HCT116 (cell line): ENCODE measurements at regions not wholly inside any gene's neighbourhood (a gene's known extent, or its start where the extent isn't known, plus 50 kb on each side); places are given as distances from the start of the nearest gene placed in this dataset.

Experiments
- ATAC-seq: fragments of 200-7000 bp; cut with Tn5 transposase; 2 replicates; pipeline ENCODE4 v1.9.1; 2020; ENCODE audit warnings: mild to moderate bottlenecking, moderate library complexity
- BruUV-seq: library from RNA; stranded (reverse); fragments of 400-500 nt; replicated peaks from 2 replicates; lab custom pipeline; 2021; lab: Mats Ljungman, UMichigan
- CTCF ChIA-PET: fragments of 300-600 bp; sonication (Branson Sonifier 250); formaldehyde crosslinking; loops from one replicate; lab custom pipeline; 2021; ENCODE audit warnings: antibody characterized with exemption; lab: Charles Lee
- POLR2A ChIA-PET: fragments of 300-600, 350-600 bp; sonication (Branson Sonifier 250); formaldehyde crosslinking; loops from one replicate; lab custom pipeline; 2021; ENCODE audit warnings: antibody characterized with exemption; lab: Charles Lee
- RAD21 ChIA-PET, 2 experiments: fragments of 300-600 bp; sonication (Branson Sonifier 250); formaldehyde crosslinking; loops; one replicate each; lab custom pipeline; 2023; ENCODE audit warnings: low total read pairs in 2 of 2; ENCODE audit not compliant: uncharacterized antibody in 2 of 2, unreplicated experiment in 2 of 2, low non-redundant PET in 1 of 2; lab: Charles Lee
- DNase-seq: peaks from one replicate; pipeline ENCODE4 v3.0.0-alpha.2; 2010; ENCODE audit warnings: low read depth, low spot score
- H2AFZ ChIP-seq: fragments of 200-600 bp; shearing (Covaris generic), sonication (generic); 2 replicates; pipeline ENCODE4 v1.6.1; 2017; ENCODE audit warnings: low read depth, mixed run types, mixed read lengths, antibody characterized with exemption, low read length; ENCODE audit not compliant: poor library complexity, severe bottlenecking
- H3K27ac ChIP-seq: 2 replicates; pipeline ENCODE4 v1.5.1; 2012; ENCODE audit warnings: low read depth, low read length
- H3K27me3 ChIP-seq: fragments of 200-600 bp; sonication (generic); 2 replicates; pipeline ENCODE4 v1.6.1; 2016; ENCODE audit warnings: mixed run types, low read length, mixed read lengths; ENCODE audit not compliant: insufficient read depth
- H3K36me3 ChIP-seq, 2 experiments: fragments of 200-500 bp in 1 of 2; fragments of 200-600 bp in 1 of 2; sonication (Bioruptor generic) in 1 of 2; sonication (generic) in 1 of 2; 2 replicates each; pipeline versions ENCODE4 v1.5.1 to v1.6.1; 2014 to 2016; ENCODE audit warnings: low read length in 2 of 2, inconsistent platforms in 1 of 2, mixed read lengths in 1 of 2, mixed run types in 1 of 2; ENCODE audit not compliant: insufficient read depth in 2 of 2, control insufficient read depth in 1 of 2
- H3K4me1 ChIP-seq, 2 experiments: fragments of 200-600 bp in 1 of 2; sonication (generic) in 1 of 2; 2 replicates each; pipeline versions ENCODE4 v1.5.1 to v1.6.1; 2012 to 2017; ENCODE audit warnings: low read length in 2 of 2, inconsistent platforms in 1 of 2, mild to moderate bottlenecking in 1 of 2, mixed read lengths in 1 of 2, mixed run types in 1 of 2, moderate library complexity in 1 of 2; ENCODE audit not compliant: insufficient read depth in 2 of 2, control insufficient read depth in 1 of 2
- H3K4me2 ChIP-seq: fragments of 200-600 bp; sonication (generic); 2 replicates; pipeline ENCODE4 v1.6.1; 2017; ENCODE audit warnings: mixed run types, low read length, mixed read lengths
- H3K4me3 ChIP-seq, 2 experiments: fragments of 200-600 bp in 1 of 2; sonication (generic) in 1 of 2; replicated peaks in 1 of 2; 2 replicates each; pipeline ENCODE4 v1.5.1; 2011 to 2016; ENCODE audit warnings: low read length in 2 of 2, control low read depth in 1 of 2, low read depth in 1 of 2, mild to moderate bottlenecking in 1 of 2, mixed read lengths in 1 of 2, mixed run types in 1 of 2
- H3K79me2 ChIP-seq: fragments of 200-600 bp; sonication (generic); 2 replicates; pipeline ENCODE4 v1.6.1; 2017; ENCODE audit warnings: mild to moderate bottlenecking, mixed run types, low read length, moderate library complexity, mixed read lengths; ENCODE audit not compliant: insufficient read depth
- H3K9ac ChIP-seq: fragments of 200-600 bp; sonication (generic); 2 replicates; pipeline ENCODE4 v1.6.1; 2016; ENCODE audit warnings: low read length, mixed read lengths
- H3K9me2 ChIP-seq: fragments of 200-600 bp; sonication (generic), shearing (Covaris generic); 2 replicates; pipeline ENCODE4 v1.6.1; 2017; ENCODE audit warnings: mixed run types, mild to moderate bottlenecking, moderate library complexity; ENCODE audit not compliant: insufficient read depth
- H3K9me3 ChIP-seq, 2 experiments: fragments of 200-500 bp in 1 of 2; fragments of 200-600 bp in 1 of 2; sonication (Bioruptor generic) in 1 of 2; sonication (generic) in 1 of 2; 2 replicates each; pipeline ENCODE4 v1.6.1; 2014 to 2017; ENCODE audit warnings: low read length in 2 of 2, mixed read lengths in 2 of 2, inconsistent platforms in 1 of 2, low read depth in 1 of 2, mild to moderate bottlenecking in 1 of 2, mixed run types in 1 of 2, moderate library complexity in 1 of 2; ENCODE audit not compliant: control insufficient read depth in 1 of 2, insufficient read depth in 1 of 2
- H4K20me1 ChIP-seq: fragments of 200-600 bp; sonication (generic), shearing (Covaris generic); 2 replicates; pipeline ENCODE4 v1.6.1; 2017; ENCODE audit warnings: mixed run types, mild to moderate bottlenecking, moderate library complexity; ENCODE audit not compliant: insufficient read depth
- ATF3 ChIP-seq: IDR thresholded peaks from 2 replicates; pipeline ENCODE4 v1.6.1; 2012
- CEBPB ChIP-seq: IDR thresholded peaks from 2 replicates; pipeline ENCODE4 v1.6.1; 2012; ENCODE audit warnings: low read depth
- EGR1 ChIP-seq: IDR thresholded peaks from 2 replicates; pipeline ENCODE4 v1.6.1; 2012; ENCODE audit warnings: low read depth
- ELF1 ChIP-seq: IDR thresholded peaks from 2 replicates; pipeline ENCODE4 v1.6.1; 2012; ENCODE audit warnings: low read depth, borderline replicate concordance
- EZH2 ChIP-seq: fragments of 200-600 bp; sonication (generic); IDR thresholded peaks from 2 replicates; pipeline ENCODE4 v1.6.1; 2017; ENCODE audit warnings: antibody characterized with exemption, mixed run types
- EZH2phosphoT487 ChIP-seq: fragments of 200-600 bp; IDR thresholded peaks from 2 replicates; pipeline ENCODE4 v1.6.1; 2018; ENCODE audit warnings: antibody characterized with exemption, borderline replicate concordance
- JUND ChIP-seq: IDR thresholded peaks from 2 replicates; pipeline ENCODE4 v1.6.1; 2012
- POLR2A ChIP-seq: IDR thresholded peaks from 2 replicates; pipeline ENCODE4 v1.7.0; 2011; ENCODE audit warnings: borderline replicate concordance; ENCODE audit not compliant: insufficient read depth, insufficient read length; ENCODE audit errors: extremely low read depth
- RAD21 ChIP-seq: IDR thresholded peaks from 2 replicates; pipeline ENCODE4 v1.6.1; 2012; ENCODE audit warnings: low read depth, mild to moderate bottlenecking
- SIN3A ChIP-seq: IDR thresholded peaks from 2 replicates; pipeline ENCODE4 v1.6.1; 2012; ENCODE audit warnings: low read depth
- SP1 ChIP-seq: IDR thresholded peaks from 2 replicates; pipeline ENCODE4 v1.6.1; 2012; ENCODE audit warnings: low read depth
- SRF ChIP-seq: IDR thresholded peaks from 2 replicates; pipeline ENCODE4 v1.6.1; 2012; ENCODE audit warnings: low read depth
- TCF7L2 ChIP-seq: IDR thresholded peaks from 2 replicates; pipeline ENCODE4 v1.7.0; 2011; ENCODE audit warnings: borderline replicate concordance, inconsistent platforms; ENCODE audit not compliant: insufficient read depth, insufficient read length; ENCODE audit errors: extremely low read depth
- ZBTB33 ChIP-seq: IDR thresholded peaks from 2 replicates; pipeline ENCODE4 v1.6.1; 2011; ENCODE audit warnings: mild to moderate bottlenecking, low read length, moderate library complexity; ENCODE audit not compliant: insufficient replicate concordance; ENCODE audit errors: extremely low read depth
- intact Hi-C: fragments of 100-400 bp; cut with micrococcal nuclease; formaldehyde crosslinking; loops from 2 replicates; pipeline ENCODE4 v1.10.0; 2022
- TF ChIP-seq, protein P1 (sequence below): IDR thresholded peaks from 2 replicates; pipeline ENCODE4 v1.6.1; 2012; ENCODE audit warnings: low read depth

GRCh38 chrX:9235722-9236121 is 201.8 kb upstream of the FAM9B start:
- H3K4me3 ChIP-seq: no peak overlapping the region
- H3K9ac ChIP-seq: no peak overlapping the region
- TF ChIP-seq ATF3: no peak
- TF ChIP-seq TCF7L2: no peak
- TF ChIP-seq SP1: no peak
- TF ChIP-seq SRF: no peak
- no peak for TF ChIP-seq ELF1
- TF ChIP-seq JUND: no peak
- no peak for TF ChIP-seq EZH2
- TF ChIP-seq SIN3A: no peak
- no peak for TF ChIP-seq CEBPB
- no peak for TF ChIP-seq EGR1
- TF ChIP-seq RAD21: no peak
- no peak for TF ChIP-seq EZH2phosphoT487
- no peak for TF ChIP-seq POLR2A
- no peak for TF ChIP-seq ZBTB33
- TF ChIP-seq, protein P1, sequence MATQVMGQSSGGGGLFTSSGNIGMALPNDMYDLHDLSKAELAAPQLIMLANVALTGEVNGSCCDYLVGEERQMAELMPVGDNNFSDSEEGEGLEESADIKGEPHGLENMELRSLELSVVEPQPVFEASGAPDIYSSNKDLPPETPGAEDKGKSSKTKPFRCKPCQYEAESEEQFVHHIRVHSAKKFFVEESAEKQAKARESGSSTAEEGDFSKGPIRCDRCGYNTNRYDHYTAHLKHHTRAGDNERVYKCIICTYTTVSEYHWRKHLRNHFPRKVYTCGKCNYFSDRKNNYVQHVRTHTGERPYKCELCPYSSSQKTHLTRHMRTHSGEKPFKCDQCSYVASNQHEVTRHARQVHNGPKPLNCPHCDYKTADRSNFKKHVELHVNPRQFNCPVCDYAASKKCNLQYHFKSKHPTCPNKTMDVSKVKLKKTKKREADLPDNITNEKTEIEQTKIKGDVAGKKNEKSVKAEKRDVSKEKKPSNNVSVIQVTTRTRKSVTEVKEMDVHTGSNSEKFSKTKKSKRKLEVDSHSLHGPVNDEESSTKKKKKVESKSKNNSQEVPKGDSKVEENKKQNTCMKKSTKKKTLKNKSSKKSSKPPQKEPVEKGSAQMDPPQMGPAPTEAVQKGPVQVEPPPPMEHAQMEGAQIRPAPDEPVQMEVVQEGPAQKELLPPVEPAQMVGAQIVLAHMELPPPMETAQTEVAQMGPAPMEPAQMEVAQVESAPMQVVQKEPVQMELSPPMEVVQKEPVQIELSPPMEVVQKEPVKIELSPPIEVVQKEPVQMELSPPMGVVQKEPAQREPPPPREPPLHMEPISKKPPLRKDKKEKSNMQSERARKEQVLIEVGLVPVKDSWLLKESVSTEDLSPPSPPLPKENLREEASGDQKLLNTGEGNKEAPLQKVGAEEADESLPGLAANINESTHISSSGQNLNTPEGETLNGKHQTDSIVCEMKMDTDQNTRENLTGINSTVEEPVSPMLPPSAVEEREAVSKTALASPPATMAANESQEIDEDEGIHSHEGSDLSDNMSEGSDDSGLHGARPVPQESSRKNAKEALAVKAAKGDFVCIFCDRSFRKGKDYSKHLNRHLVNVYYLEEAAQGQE: no peak
- RAD21 ChIA-PET: no interaction called here
- POLR2A ChIA-PET: no interaction called here
- ATAC-seq: no peak
- H3K4me2 ChIP-seq: no peak overlapping the region
- H3K9me2 ChIP-seq: no peaks in the 10 kb centered on the region
- no TSS peak for BruUV-seq
- intact Hi-C loops: no loop called here
- H3K27me3 ChIP-seq: 0 out of 2 replicates have a peak, but pooled peaks cover 1% of the 10 kb centered on the region
- CTCF ChIA-PET: no interaction called here
- H3K36me3 ChIP-seq: no peaks in the 10 kb centered on the region
- H4K20me1 ChIP-seq: no peaks in the 10 kb centered on the region
- H3K79me2 ChIP-seq: no peaks in the 10 kb centered on the region
- H3K4me1 ChIP-seq: no peaks in the 10 kb centered on the region
- no peak overlapping the region for H2AFZ ChIP-seq
- H3K27ac ChIP-seq: no peak overlapping the region
- H3K9me3 ChIP-seq: no peaks in the 10 kb centered on the region
- DNase-seq: no peak
